ENCODE measurements at regions not wholly inside any gene's neighbourhood (a gene's known extent, or its start where the extent isn't known, plus 50 kb on each side); places are given as distances from the start of the nearest gene placed in this dataset.

GRCh38 chr5:82861701-82862100 is 215.5 kb downstream of the TMEM167A start:
- no peak for TF ChIP-seq POLR2A (IDR thresholded peaks at IDR 0.05)
- TF ChIP-seq CTCF (IDR thresholded peaks at IDR 0.05) = no peak
